Upper lobe of left lung (tissue), 4 donors: ENCODE measurements at regions not wholly inside any gene's neighbourhood (a gene's known extent, or its start where the extent isn't known, plus 50 kb on each side); places are given as distances from the start of the nearest gene placed in this dataset.

Source experiments
- EP300 ChIP-seq, 4 donors: sonication (generic); formaldehyde crosslinking; IDR thresholded peaks; one replicate each; pipeline ENCODE4 v1.5.1; 2017; ENCODE audit warnings: antibody characterized with exemption in 4 of 4, control low read depth in 2 of 4
- POLR2A ChIP-seq, 4 donors: fragments of 450-650 bp; IDR thresholded peaks; one replicate each; pipeline ENCODE4 v1.5.1; 2016 to 2017; ENCODE audit warnings: antibody characterized with exemption in 4 of 4, mild to moderate bottlenecking in 2 of 4
- POLR2AphosphoS5 ChIP-seq, 2 donors: sonication (generic); formaldehyde crosslinking; IDR thresholded peaks; one replicate each; pipeline ENCODE4 v1.5.1; 2017; ENCODE audit warnings: antibody characterized with exemption in 2 of 2
- TF ChIP-seq, protein P1 (sequence below), 6 experiments: fragments of 450-650 bp in 4 of 6; fragments of 200-600 bp in 2 of 6; sonication (generic) in 2 of 6; IDR thresholded peaks; one replicate each; pipeline ENCODE4 v1.5.1; 2016 to 2019; ENCODE audit warnings: antibody characterized with exemption in 6 of 6

DNA sequence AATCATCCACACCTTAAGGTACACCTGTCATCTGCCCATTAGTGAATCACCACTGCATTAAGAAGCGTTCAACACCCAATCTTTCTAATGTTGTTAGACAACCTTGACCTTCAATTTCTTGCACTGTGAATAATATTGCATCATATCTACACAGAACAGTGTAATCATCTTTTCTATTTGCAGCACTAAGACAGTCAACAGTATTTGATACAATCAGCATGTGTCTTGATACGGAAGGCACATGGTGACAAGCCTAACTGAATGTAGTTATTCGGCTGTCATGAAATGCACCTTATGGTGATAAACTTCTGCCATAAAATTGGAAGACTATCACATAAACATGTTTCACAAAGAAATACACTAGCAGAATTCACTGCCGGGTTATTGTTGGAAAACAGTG lies 253.9 kb upstream of the THRB start:
- TF ChIP-seq, protein P1, sequence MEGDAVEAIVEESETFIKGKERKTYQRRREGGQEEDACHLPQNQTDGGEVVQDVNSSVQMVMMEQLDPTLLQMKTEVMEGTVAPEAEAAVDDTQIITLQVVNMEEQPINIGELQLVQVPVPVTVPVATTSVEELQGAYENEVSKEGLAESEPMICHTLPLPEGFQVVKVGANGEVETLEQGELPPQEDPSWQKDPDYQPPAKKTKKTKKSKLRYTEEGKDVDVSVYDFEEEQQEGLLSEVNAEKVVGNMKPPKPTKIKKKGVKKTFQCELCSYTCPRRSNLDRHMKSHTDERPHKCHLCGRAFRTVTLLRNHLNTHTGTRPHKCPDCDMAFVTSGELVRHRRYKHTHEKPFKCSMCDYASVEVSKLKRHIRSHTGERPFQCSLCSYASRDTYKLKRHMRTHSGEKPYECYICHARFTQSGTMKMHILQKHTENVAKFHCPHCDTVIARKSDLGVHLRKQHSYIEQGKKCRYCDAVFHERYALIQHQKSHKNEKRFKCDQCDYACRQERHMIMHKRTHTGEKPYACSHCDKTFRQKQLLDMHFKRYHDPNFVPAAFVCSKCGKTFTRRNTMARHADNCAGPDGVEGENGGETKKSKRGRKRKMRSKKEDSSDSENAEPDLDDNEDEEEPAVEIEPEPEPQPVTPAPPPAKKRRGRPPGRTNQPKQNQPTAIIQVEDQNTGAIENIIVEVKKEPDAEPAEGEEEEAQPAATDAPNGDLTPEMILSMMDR (IDR thresholded peaks at IDR 0.05): no peak
- TF ChIP-seq POLR2A (IDR thresholded peaks at IDR 0.05) (no peak), EP300 (IDR thresholded peaks at IDR 0.05) (no peak), POLR2AphosphoS5 (IDR thresholded peaks at IDR 0.05) (no peak)
